ENCODE measurements at regions not wholly inside any gene's neighbourhood (a gene's known extent, or its start where the extent isn't known, plus 50 kb on each side); places are given as distances from the start of the nearest gene placed in this dataset.

- TF ChIP-seq CTCF (IDR thresholded peaks at IDR 0.05; ENCODE audit: low read depth, low read length, poor library complexity, severe bottlenecking) (no peak), EZH2phosphoT487 (IDR thresholded peaks at IDR 0.05; ENCODE audit: borderline replicate concordance, low read length) (no peak)
- Histone ChIP-seq H3K4me2 (ENCODE audit: low read length) (no peak overlapping the region), H3K27ac (ENCODE audit: low read depth, low read length) (no peak overlapping the region), H3K4me1 (ENCODE audit: control insufficient read depth, low read length) (peaks cover 27% of the 10 kb centered on the region), H3K36me3 (ENCODE audit: control insufficient read depth, low read length) (no peaks in the 10 kb centered on the region), H3K79me2 (ENCODE audit: control insufficient read depth, low read length) (no peaks in the 10 kb centered on the region), H3K4me3 (ENCODE audit: low read length) (no peak overlapping the region), H4K20me1 (ENCODE audit: control insufficient read depth, insufficient read depth, low read depth, low read length) (no peaks in the 10 kb centered on the region), H3F3A (ENCODE audit: control insufficient read depth, insufficient read depth) (no peaks in the 10 kb centered on the region), H3K9me3 (ENCODE audit: control insufficient read depth, insufficient read depth, low read length) (no peaks in the 10 kb centered on the region), H3K27me3 (ENCODE audit: control insufficient read depth, low read length) (no peaks in the 10 kb centered on the region), H3K9me2 (replicated peaks; ENCODE audit: control insufficient read depth, low read length) (no peaks in the 10 kb centered on the region)
Measured at GRCh38 chr6:11333132-11333849, 100.8 kb upstream of the NEDD9 start.

- H3K4me3 ChIP-seq (ENCODE audit: low read length), result no peak overlapping the region
- H3K27ac ChIP-seq (ENCODE audit: low read depth, low read length), result no peak overlapping the region
- no peaks in the 10 kb centered on the region for H3K79me2 ChIP-seq (ENCODE audit: control insufficient read depth, low read length)
- no peaks in the 10 kb centered on the region for H3K9me2 ChIP-seq (replicated peaks; ENCODE audit: control insufficient read depth, low read length)
- no peaks in the 10 kb centered on the region for H4K20me1 ChIP-seq (ENCODE audit: control insufficient read depth, insufficient read depth, low read depth, low read length)
- no peaks in the 10 kb centered on the region for H3K27me3 ChIP-seq (ENCODE audit: control insufficient read depth, low read length)
- no peak overlapping the region for H3K4me2 ChIP-seq (ENCODE audit: low read length)
- peaks cover 27% of the 10 kb centered on the region for H3K4me1 ChIP-seq (ENCODE audit: control insufficient read depth, low read length)
- no peaks in the 10 kb centered on the region for H3K9me3 ChIP-seq (ENCODE audit: control insufficient read depth, insufficient read depth, low read length)
- H3F3A ChIP-seq (ENCODE audit: control insufficient read depth, insufficient read depth), result no peaks in the 10 kb centered on the region
- no peak for TF ChIP-seq CTCF (IDR thresholded peaks at IDR 0.05; ENCODE audit: low read depth, low read length, poor library complexity, severe bottlenecking)
- no peak for TF ChIP-seq EZH2phosphoT487 (IDR thresholded peaks at IDR 0.05; ENCODE audit: borderline replicate concordance, low read length)
- H3K36me3 ChIP-seq (ENCODE audit: control insufficient read depth, low read length), result no peaks in the 10 kb centered on the region
Measured at GRCh38 chr6:11332463-11332862, 100.0 kb upstream of the NEDD9 start.

- peak overlapping the region; percentile 2 for H3K4me3 ChIP-seq (ENCODE audit: low read length)
- no peaks in the 10 kb centered on the region for H3K79me2 ChIP-seq (ENCODE audit: control insufficient read depth, low read length)
- no peaks in the 10 kb centered on the region for H3K36me3 ChIP-seq (ENCODE audit: control insufficient read depth, low read length)
- H3K4me2 ChIP-seq (ENCODE audit: low read length), result peak overlapping the region; percentile 28
- no peak overlapping the region for H3K27ac ChIP-seq (ENCODE audit: low read depth, low read length)
- no peaks in the 10 kb centered on the region for H3F3A ChIP-seq (ENCODE audit: control insufficient read depth, insufficient read depth)
- no peaks in the 10 kb centered on the region for H4K20me1 ChIP-seq (ENCODE audit: control insufficient read depth, insufficient read depth, low read depth, low read length)
- H3K4me1 ChIP-seq (ENCODE audit: control insufficient read depth, low read length), result peaks cover 27% of the 10 kb centered on the region
- H3K9me3 ChIP-seq (ENCODE audit: control insufficient read depth, insufficient read depth, low read length), result no peaks in the 10 kb centered on the region
- no peaks in the 10 kb centered on the region for H3K27me3 ChIP-seq (ENCODE audit: control insufficient read depth, low read length)
- no peaks in the 10 kb centered on the region for H3K9me2 ChIP-seq (replicated peaks; ENCODE audit: control insufficient read depth, low read length)
- TF ChIP-seq EZH2phosphoT487 (IDR thresholded peaks at IDR 0.05; ENCODE audit: borderline replicate concordance, low read length) (no peak), CTCF (IDR thresholded peaks at IDR 0.05; ENCODE audit: low read depth, low read length, poor library complexity, severe bottlenecking) (no peak)
Measured at GRCh38 chr6:11331111-11331510, 98.6 kb upstream of the NEDD9 start.
